OCI-LY7 (cell line): ENCODE measurements at regions not wholly inside any gene's neighbourhood (a gene's known extent, or its start where the extent isn't known, plus 50 kb on each side); places are given as distances from the start of the nearest gene placed in this dataset.

Source experiments
- EZH2phosphoT487 ChIP-seq: fragments of 200-600 bp; sonication (generic); IDR thresholded peaks from 2 replicates; pipeline ENCODE4 v1.6.1; 2018; ENCODE audit warnings: low read depth, borderline replicate concordance, mild to moderate bottlenecking, mixed run types, antibody characterized with exemption, low read length, moderate library complexity, mixed read lengths
- TF ChIP-seq, protein P1 (sequence below): fragments of 200-600 bp; sonication (generic); conservative IDR thresholded peaks from 2 replicates; pipeline ENCODE4 v1.5.1; 2014; ENCODE audit warnings: mild to moderate bottlenecking, antibody characterized with exemption, low read length, moderate library complexity, mixed read lengths

GRCh38 chr7:125074141-125074540, 144.5 kb upstream of the POT1 start:
- TF ChIP-seq, protein P1, sequence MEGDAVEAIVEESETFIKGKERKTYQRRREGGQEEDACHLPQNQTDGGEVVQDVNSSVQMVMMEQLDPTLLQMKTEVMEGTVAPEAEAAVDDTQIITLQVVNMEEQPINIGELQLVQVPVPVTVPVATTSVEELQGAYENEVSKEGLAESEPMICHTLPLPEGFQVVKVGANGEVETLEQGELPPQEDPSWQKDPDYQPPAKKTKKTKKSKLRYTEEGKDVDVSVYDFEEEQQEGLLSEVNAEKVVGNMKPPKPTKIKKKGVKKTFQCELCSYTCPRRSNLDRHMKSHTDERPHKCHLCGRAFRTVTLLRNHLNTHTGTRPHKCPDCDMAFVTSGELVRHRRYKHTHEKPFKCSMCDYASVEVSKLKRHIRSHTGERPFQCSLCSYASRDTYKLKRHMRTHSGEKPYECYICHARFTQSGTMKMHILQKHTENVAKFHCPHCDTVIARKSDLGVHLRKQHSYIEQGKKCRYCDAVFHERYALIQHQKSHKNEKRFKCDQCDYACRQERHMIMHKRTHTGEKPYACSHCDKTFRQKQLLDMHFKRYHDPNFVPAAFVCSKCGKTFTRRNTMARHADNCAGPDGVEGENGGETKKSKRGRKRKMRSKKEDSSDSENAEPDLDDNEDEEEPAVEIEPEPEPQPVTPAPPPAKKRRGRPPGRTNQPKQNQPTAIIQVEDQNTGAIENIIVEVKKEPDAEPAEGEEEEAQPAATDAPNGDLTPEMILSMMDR, result no peak
- no peak for TF ChIP-seq EZH2phosphoT487
